OCI-LY7 (cell line): ENCODE measurements at regions not wholly inside any gene's neighbourhood (a gene's known extent, or its start where the extent isn't known, plus 50 kb on each side); places are given as distances from the start of the nearest gene placed in this dataset.
A peak's percentile ranks its signal among the peaks of the same experiment; 100 is the strongest.

ENCODE experiments used
- CTCF ChIP-seq: fragments of 200-600 bp; sonication (generic); conservative IDR thresholded peaks from 2 replicates; pipeline ENCODE4 v1.5.1; 2014; ENCODE audit warnings: mild to moderate bottlenecking, antibody characterized with exemption, low read length, moderate library complexity, mixed read lengths
- EZH2phosphoT487 ChIP-seq: fragments of 200-600 bp; sonication (generic); IDR thresholded peaks from 2 replicates; pipeline ENCODE4 v1.6.1; 2018; ENCODE audit warnings: low read depth, borderline replicate concordance, mild to moderate bottlenecking, mixed run types, antibody characterized with exemption, low read length, moderate library complexity, mixed read lengths

- 0 out of 2 replicates have a peak, but pooled peaks have one; percentile 18 for TF ChIP-seq CTCF
- TF ChIP-seq EZH2phosphoT487 = no peak
Observed at GRCh38 chr2:11022064-11022463, 110.3 kb downstream of the KCNF1 start.
